Peyer's patch (tissue), 4 donors: ENCODE measurements at regions not wholly inside any gene's neighbourhood (a gene's known extent, or its start where the extent isn't known, plus 50 kb on each side); places are given as distances from the start of the nearest gene placed in this dataset.

Experiments used
- CTCF ChIP-seq, 6 experiments: fragments of 450-650 bp in 4 of 6; fragments of 200-600 bp in 2 of 6; sonication (generic) in 1 of 6; IDR thresholded peaks; one replicate each; pipeline ENCODE4 v1.5.1; 2017 to 2019; ENCODE audit warnings: antibody characterized with exemption in 6 of 6, mild to moderate bottlenecking in 3 of 6, moderate library complexity in 1 of 6
- POLR2A ChIP-seq, 2 donors: fragments of 450-650 bp; IDR thresholded peaks; one replicate each; pipeline ENCODE4 v1.5.1; 2017; ENCODE audit warnings: antibody characterized with exemption in 2 of 2, mild to moderate bottlenecking in 2 of 2, moderate library complexity in 2 of 2

GRCh38 chr12:65638324-65638723 is 186.0 kb upstream of the HMGA2 start:
- TF ChIP-seq CTCF (IDR thresholded peaks at IDR 0.05): no peak
- no peak for TF ChIP-seq POLR2A (IDR thresholded peaks at IDR 0.05)
